H1 (cell line): ENCODE measurements at regions not wholly inside any gene's neighbourhood (a gene's known extent, or its start where the extent isn't known, plus 50 kb on each side); places are given as distances from the start of the nearest gene placed in this dataset.

ENCODE experiments used
- CTCF ChIA-PET: fragments of 300-600 bp; sonication (Branson Sonifier 250); formaldehyde crosslinking; loops from one replicate; lab custom pipeline; 2021; ENCODE audit not compliant: partially characterized antibody; lab: Charles Lee
- POLR2A ChIA-PET: fragments of 300-600 bp; sonication (Branson Sonifier 250); formaldehyde crosslinking; loops from one replicate; lab custom pipeline; 2021; ENCODE audit warnings: inconsistent platforms; ENCODE audit not compliant: partially characterized antibody; lab: Charles Lee
- DNase-seq, 2 experiments: peaks; one replicate each; pipeline versions ENCODE4 v3.0.0 to v3.0.0-alpha.2; 2010 to 2022; ENCODE audit warnings: low spot score in 2 of 2, low read depth in 1 of 2, mixed read lengths in 1 of 2
- FAIRE-seq: peaks from 2 replicates; lab custom pipeline; 2011; peaks lifted over from hg19 to GRCh38; lab: Jason Lieb, UNC
- H2AFZ ChIP-seq: 2 replicates; pipeline ENCODE4 v1.8.1; 2012; ENCODE audit warnings: low read length, inconsistent platforms
- H2AK5ac ChIP-seq: 2 replicates; pipeline ENCODE4 v1.6.1; 2013; ENCODE audit warnings: low read depth, low read length
- H2BK120ac ChIP-seq: replicated peaks from 2 replicates; pipeline ENCODE3; 2013; ENCODE audit warnings: low read depth, low read length, inconsistent platforms
- H2BK12ac ChIP-seq: 2 replicates; pipeline ENCODE4 v1.6.1; 2013; ENCODE audit warnings: low read depth, low read length
- H2BK15ac ChIP-seq: 2 replicates; pipeline ENCODE4 v1.6.1; 2013; ENCODE audit warnings: low read length
- H2BK20ac ChIP-seq: 2 replicates; pipeline ENCODE4 v1.6.1; 2013; ENCODE audit warnings: low read length
- H2BK5ac ChIP-seq: 2 replicates; pipeline ENCODE4 v1.6.1; 2013; ENCODE audit warnings: low read depth, low read length
- H3K14ac ChIP-seq: 2 replicates; pipeline ENCODE4 v1.6.1; 2013; ENCODE audit warnings: inconsistent platforms; ENCODE audit not compliant: insufficient read length
- H3K18ac ChIP-seq: 2 replicates; pipeline ENCODE4 v1.6.1; 2013; ENCODE audit warnings: low read length; ENCODE audit errors: extremely low read depth
- H3K23ac ChIP-seq: 2 replicates; pipeline ENCODE4 v1.6.1; 2013; ENCODE audit warnings: inconsistent platforms; ENCODE audit not compliant: insufficient read length
- H3K23me2 ChIP-seq: 2 replicates; pipeline ENCODE4 v1.6.1; 2013; ENCODE audit warnings: low read depth, low read length
- H3K27ac ChIP-seq: 2 replicates; pipeline ENCODE4 v1.6.1; 2011; ENCODE audit warnings: low read depth, low read length, inconsistent platforms
- H3K27me3 ChIP-seq, 4 experiments: replicated peaks in 1 of 4; 1 replicate in 1 of 4; 2 replicates in 3 of 4; pipeline versions ENCODE4 v1.6.1 to v1.8.1; 2011 to 2013; ENCODE audit warnings: low read length in 3 of 4, mild to moderate bottlenecking in 3 of 4, inconsistent platforms in 2 of 4, mixed read lengths in 2 of 4, moderate library complexity in 1 of 4; ENCODE audit not compliant: control insufficient read depth in 3 of 4, insufficient read depth in 3 of 4; ENCODE audit errors: extremely low read depth in 1 of 4
- H3K36me3 ChIP-seq, 4 experiments: 2 replicates each; pipeline versions ENCODE4 v1.6.1 to v1.8.1; 2011 to 2013; ENCODE audit warnings: mild to moderate bottlenecking in 4 of 4, low read length in 3 of 4, moderate library complexity in 2 of 4, control low read depth in 1 of 4, inconsistent platforms in 1 of 4; ENCODE audit not compliant: insufficient read depth in 4 of 4, control insufficient read depth in 2 of 4
- H3K4ac ChIP-seq: replicated peaks from 2 replicates; pipeline ENCODE3; 2013; ENCODE audit warnings: low read length, low read depth, mixed read lengths, inconsistent platforms; ENCODE audit not compliant: insufficient read length
- H3K4me1 ChIP-seq, 4 experiments: replicated peaks in 1 of 4; 1 replicate in 1 of 4; 2 replicates in 3 of 4; pipeline versions ENCODE4 v1.6.1 to v1.8.1; 2011 to 2013; ENCODE audit warnings: low read length in 3 of 4, inconsistent platforms in 2 of 4, mixed read lengths in 1 of 4; ENCODE audit not compliant: insufficient read depth in 4 of 4, control insufficient read depth in 3 of 4
- H3K4me2 ChIP-seq, 2 experiments: 2 replicates each; pipeline versions ENCODE4 v1.6.1 to v1.8.1; 2011 to 2013; ENCODE audit warnings: low read depth in 2 of 2, low read length in 2 of 2, control low read depth in 1 of 2, inconsistent platforms in 1 of 2, mild to moderate bottlenecking in 1 of 2; ENCODE audit not compliant: insufficient read depth in 1 of 2
- H3K4me3 ChIP-seq, 4 experiments: fragments of 200-600, 300-600 bp in 1 of 4; sonication (generic), shearing (Covaris generic), sonication (Bioruptor Twin) in 1 of 4; 2 replicates each; pipeline versions ENCODE4 v1.5.1 to v1.8.1; 2011 to 2016; ENCODE audit warnings: low read length in 4 of 4, low read depth in 3 of 4, control low read depth in 2 of 4, inconsistent platforms in 2 of 4, mild to moderate bottlenecking in 2 of 4, mixed read lengths in 1 of 4, moderate library complexity in 1 of 4; ENCODE audit not compliant: insufficient read depth in 2 of 4; ENCODE audit errors: extremely low read depth in 1 of 4
- H3K56ac ChIP-seq: replicated peaks from 2 replicates; pipeline ENCODE3; 2013; ENCODE audit warnings: low read depth, mild to moderate bottlenecking, mixed read lengths, low read length, inconsistent platforms; ENCODE audit not compliant: insufficient read length
- H3K79me1 ChIP-seq: 2 replicates; pipeline ENCODE4 v1.6.1; 2013; ENCODE audit warnings: low read depth, low read length, control low read depth
- H3K79me2 ChIP-seq, 2 experiments: 2 replicates each; pipeline versions ENCODE4 v1.6.1 to v1.8.1; 2012 to 2013; ENCODE audit warnings: low read length in 2 of 2, mild to moderate bottlenecking in 2 of 2, inconsistent platforms in 1 of 2; ENCODE audit not compliant: insufficient read depth in 2 of 2, control insufficient read depth in 1 of 2
- H3K9ac ChIP-seq, 4 experiments: replicated peaks in 1 of 4; 1 replicate in 1 of 4; 2 replicates in 3 of 4; pipeline versions ENCODE4 v1.6.1 to v1.8.1; 2011 to 2013; ENCODE audit warnings: low read depth in 3 of 4, low read length in 3 of 4, control low read depth in 2 of 4, mild to moderate bottlenecking in 2 of 4, moderate library complexity in 2 of 4, inconsistent platforms in 1 of 4; ENCODE audit errors: extremely low read depth in 1 of 4
- H3K9me3 ChIP-seq, 2 experiments: 2 replicates each; pipeline versions ENCODE4 v1.6.1 to v1.8.1; 2012 to 2013; ENCODE audit warnings: mild to moderate bottlenecking in 2 of 2, moderate library complexity in 2 of 2, control low read depth in 1 of 2, inconsistent platforms in 1 of 2, low read depth in 1 of 2, low read length in 1 of 2, mixed read lengths in 1 of 2; ENCODE audit not compliant: insufficient read depth in 2 of 2
- H4K20me1 ChIP-seq, 2 experiments: replicated peaks in 1 of 2; 2 replicates each; pipeline versions ENCODE3 to v1.8.1; 2011 to 2013; ENCODE audit warnings: inconsistent platforms in 2 of 2, low read length in 2 of 2, mild to moderate bottlenecking in 1 of 2; ENCODE audit not compliant: insufficient read depth in 2 of 2, control insufficient read depth in 1 of 2
- H4K5ac ChIP-seq: 2 replicates; pipeline ENCODE4 v1.6.1; 2013; ENCODE audit warnings: low read length, low read depth, mixed read lengths, inconsistent platforms; ENCODE audit not compliant: insufficient read length
- H4K8ac ChIP-seq: 2 replicates; pipeline ENCODE4 v1.8.0; 2013; ENCODE audit warnings: mild to moderate bottlenecking, moderate library complexity, low read length, inconsistent platforms; ENCODE audit not compliant: insufficient read depth; ENCODE audit errors: extremely low read depth
- H4K91ac ChIP-seq: replicated peaks from 2 replicates; pipeline ENCODE3; 2013; ENCODE audit warnings: low read length, mixed read lengths, inconsistent platforms; ENCODE audit not compliant: insufficient read length
- CBX5 ChIP-seq: fragments of 300-800, 300-1000 bp; sonication (generic); IDR thresholded peaks from 2 replicates; pipeline ENCODE4 v1.7.1; 2016; ENCODE audit warnings: antibody characterized with exemption, low read length, low read depth
- CHD2 ChIP-seq: IDR thresholded peaks from 2 replicates; pipeline ENCODE4 v1.6.1; 2012; ENCODE audit warnings: low read length, improper control_type of control experiment
- EGR1 ChIP-seq: IDR thresholded peaks from 2 replicates; pipeline ENCODE4 v1.6.1; 2011; ENCODE audit warnings: low read depth, low read length, borderline replicate concordance
- NANOG ChIP-seq: IDR thresholded peaks from 2 replicates; pipeline ENCODE4 v1.6.1; 2011; ENCODE audit warnings: low read length, low read depth, mild to moderate bottlenecking, inconsistent platforms; ENCODE audit not compliant: insufficient read depth, poor library complexity, severe bottlenecking
- NRF1 ChIP-seq: IDR thresholded peaks from 2 replicates; pipeline ENCODE4 v1.6.1; 2011; ENCODE audit warnings: mild to moderate bottlenecking, low read depth, low read length, improper control_type of control experiment
- POLR2AphosphoS5 ChIP-seq: IDR thresholded peaks from 2 replicates; pipeline ENCODE4 v1.6.1; 2011; ENCODE audit warnings: low read depth, low read length
- RXRA ChIP-seq: IDR thresholded peaks from 2 replicates; pipeline ENCODE4 v1.6.1; 2011; ENCODE audit warnings: low read depth, mild to moderate bottlenecking, low read length, moderate library complexity; ENCODE audit not compliant: insufficient read depth
- SAP30 ChIP-seq: fragments of 300-600 bp; sonication (generic); IDR thresholded peaks from 2 replicates; pipeline ENCODE4 v1.7.1; 2012; ENCODE audit warnings: low read length, moderate library complexity, mild to moderate bottlenecking, inconsistent platforms; ENCODE audit not compliant: insufficient read depth, insufficient replicate concordance
- SIX5 ChIP-seq: IDR thresholded peaks from 2 replicates; pipeline ENCODE4 v1.6.1; 2011; ENCODE audit warnings: mild to moderate bottlenecking, low read depth, low read length
- SP1 ChIP-seq: IDR thresholded peaks from 2 replicates; pipeline ENCODE4 v1.6.1; 2011; ENCODE audit warnings: low read depth, low read length
- SRF ChIP-seq: IDR thresholded peaks from 2 replicates; pipeline ENCODE4 v1.6.1; 2011; ENCODE audit warnings: mild to moderate bottlenecking, low read depth, low read length, moderate library complexity
- TAF7 ChIP-seq: optimal IDR thresholded peaks from 2 replicates; pipeline ENCODE3; 2011; ENCODE audit warnings: low read depth, mild to moderate bottlenecking, inconsistent platforms, low read length, moderate library complexity, borderline replicate concordance
- TCF12 ChIP-seq: IDR thresholded peaks from 2 replicates; pipeline ENCODE4 v1.6.1; 2011; ENCODE audit warnings: low read depth, mild to moderate bottlenecking, low read length
- WGBS, 2 experiments: shearing (Covaris generic) in 1 of 2; methylation state at CpG; one replicate each; pipeline versions ENCODE4 v1.1.6 to v1.1.7; 2013 to 2015; ENCODE audit warnings: low lambda C conversion rate in 2 of 2, mixed read lengths in 2 of 2, inconsistent platforms in 1 of 2, low coverage in 1 of 2, missing lambda C conversion rate in 1 of 2; ENCODE audit not compliant: insufficient replicate concordance in 2 of 2, insufficient coverage in 1 of 2, insufficient read length in 1 of 2; ENCODE audit errors: extremely low coverage in 1 of 2, missing lambda C conversion rate in 1 of 2; 5-methylcytosine and 5-hydroxymethylcytosine counted together
- TF ChIP-seq, protein P1 (sequence below): IDR thresholded peaks from 2 replicates; pipeline ENCODE4 v1.6.1; 2012; ENCODE audit warnings: inconsistent platforms

DNA sequence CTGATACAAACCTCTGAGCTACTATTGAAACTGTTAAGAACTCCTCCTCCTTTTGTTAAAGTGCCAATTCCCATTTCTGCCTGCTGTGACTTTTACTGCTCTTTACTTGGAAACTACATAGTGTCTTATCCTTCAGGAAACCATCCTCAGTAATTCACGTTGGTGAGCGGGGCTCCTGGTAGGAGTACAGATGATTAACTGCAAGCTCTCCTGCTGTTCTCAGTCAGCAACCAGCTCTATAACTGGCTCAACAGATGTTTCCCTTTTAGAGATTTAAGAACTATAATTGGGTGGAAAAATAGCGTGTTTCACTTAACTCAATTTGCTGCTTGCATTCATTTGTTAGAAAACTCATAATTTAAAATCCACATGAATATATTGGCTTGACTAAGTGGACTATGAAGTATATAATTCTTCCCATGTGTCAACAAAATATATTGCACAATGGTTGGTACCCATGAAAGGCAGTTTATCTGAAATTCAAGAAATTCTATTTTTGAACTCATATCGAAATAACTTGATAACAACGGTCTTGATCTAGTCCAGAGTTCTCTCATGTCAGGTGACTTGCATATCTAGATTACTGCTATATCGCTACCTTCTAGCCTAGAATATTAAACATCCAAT is 574.0 kb downstream of the KCNT2 start:
- H3K23me2 ChIP-seq = no peaks in the 10 kb centered on the region
- POLR2A ChIA-PET = no interaction called here
- no peaks in the 10 kb centered on the region for H3K9me3 ChIP-seq
- H2BK15ac ChIP-seq = no peak overlapping the region
- peaks cover 0 to 3% (median 0%) of the 10 kb centered on the region in 4 experiments; a peak in 1 of 7 replicates for H3K4me1 ChIP-seq
- no peak overlapping the region for H3K18ac ChIP-seq
- H3K79me1 ChIP-seq = no peaks in the 10 kb centered on the region
- no peak overlapping the region for H2AFZ ChIP-seq
- no peak overlapping the region for H2BK20ac ChIP-seq
- CTCF ChIA-PET = no interaction called here
- H3K27me3 ChIP-seq = peaks cover 0 to 1% (median 0%) of the 10 kb centered on the region in 4 experiments; a peak in 1 of 7 replicates
- no peak overlapping the region for H2BK12ac ChIP-seq
- H2AK5ac ChIP-seq = no peak overlapping the region
- no peak overlapping the region for H3K56ac ChIP-seq
- no peak overlapping the region for H3K27ac ChIP-seq
- H4K20me1 ChIP-seq = no peaks in the 10 kb centered on the region
- 49% methylated on average over 6 of the region's 6 CpGs; no CpG with 5 or more reads in 1 of the 2 experiments for WGBS, 2 experiments
- no peak overlapping the region for H4K91ac ChIP-seq
- H3K4ac ChIP-seq = no peak overlapping the region
- no peak overlapping the region for H3K14ac ChIP-seq
- H3K23ac ChIP-seq = no peak overlapping the region
- H4K5ac ChIP-seq = no peak overlapping the region
- 0 out of 8 replicates have a peak overlapping the region, but pooled peaks of 1 of the 4 experiments have one; percentile 22 for H3K4me3 ChIP-seq
- H2BK5ac ChIP-seq = no peak overlapping the region
- peak overlapping the region in 1 of 2 experiments; percentile 46; a peak in 1 of 4 replicates for H3K4me2 ChIP-seq
- H3K36me3 ChIP-seq = no peaks in the 10 kb centered on the region
- H2BK120ac ChIP-seq = no peak overlapping the region
- H3K79me2 ChIP-seq = no peaks in the 10 kb centered on the region
- DNase-seq = no peak
- FAIRE-seq = peak; percentile 52
- no peak overlapping the region for H3K9ac ChIP-seq
- H4K8ac ChIP-seq = no peak overlapping the region
- TF ChIP-seq NANOG = peak; percentile 57
- TF ChIP-seq CHD2 = no peak
- TF ChIP-seq SAP30 = no peak
- TF ChIP-seq POLR2AphosphoS5 = no peak
- TF ChIP-seq EGR1 = no peak
- TF ChIP-seq, protein P1, sequence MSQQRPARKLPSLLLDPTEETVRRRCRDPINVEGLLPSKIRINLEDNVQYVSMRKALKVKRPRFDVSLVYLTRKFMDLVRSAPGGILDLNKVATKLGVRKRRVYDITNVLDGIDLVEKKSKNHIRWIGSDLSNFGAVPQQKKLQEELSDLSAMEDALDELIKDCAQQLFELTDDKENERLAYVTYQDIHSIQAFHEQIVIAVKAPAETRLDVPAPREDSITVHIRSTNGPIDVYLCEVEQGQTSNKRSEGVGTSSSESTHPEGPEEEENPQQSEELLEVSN = no peak
- TF ChIP-seq NRF1 = no peak
- 0 out of 2 replicates have a peak, but pooled peaks have one; percentile 16 for TF ChIP-seq TCF12
- TF ChIP-seq SRF = no peak
- no peak for TF ChIP-seq TAF7
- no peak for TF ChIP-seq CBX5
- TF ChIP-seq RXRA = no peak
- no peak for TF ChIP-seq SIX5
- no peak for TF ChIP-seq SP1
